GM04504 (cell line): ENCODE measurements at regions not wholly inside any gene's neighbourhood (a gene's known extent, or its start where the extent isn't known, plus 50 kb on each side); places are given as distances from the start of the nearest gene placed in this dataset.
"Not testable (repeated sequence)": the region's sequence is repeated elsewhere in the genome, so short reads cannot be mapped to it uniquely, and the experiment has no call there.

Experiments used
- DNase-seq: peaks from one replicate; pipeline ENCODE4 v3.0.0-alpha.2; 2012; ENCODE audit warnings: low read depth

GRCh38 chr1:112099979-112100378, 110.5 kb upstream of the KCND3 start:
- no peak for DNase-seq

DNA sequence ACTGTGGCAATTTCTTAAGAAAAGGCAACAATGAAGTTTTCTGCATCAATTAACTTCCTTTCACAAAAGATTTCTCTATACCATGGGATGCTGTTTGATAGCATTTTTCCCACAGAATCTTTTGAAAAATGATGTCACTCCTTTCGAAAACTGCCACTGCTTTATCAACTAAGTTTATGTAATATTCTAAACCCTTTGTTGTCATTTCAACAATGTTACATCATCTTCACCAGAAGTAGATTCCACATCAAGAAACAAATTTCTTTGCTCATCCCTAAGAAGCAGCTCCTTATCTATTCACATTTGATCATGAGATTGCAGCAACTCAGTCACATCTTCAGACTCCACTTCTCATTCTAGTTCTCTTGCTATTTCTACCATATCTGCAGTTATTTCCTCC, 116.1 kb upstream of the KCND3 start:
- no peak for DNase-seq

DNA sequence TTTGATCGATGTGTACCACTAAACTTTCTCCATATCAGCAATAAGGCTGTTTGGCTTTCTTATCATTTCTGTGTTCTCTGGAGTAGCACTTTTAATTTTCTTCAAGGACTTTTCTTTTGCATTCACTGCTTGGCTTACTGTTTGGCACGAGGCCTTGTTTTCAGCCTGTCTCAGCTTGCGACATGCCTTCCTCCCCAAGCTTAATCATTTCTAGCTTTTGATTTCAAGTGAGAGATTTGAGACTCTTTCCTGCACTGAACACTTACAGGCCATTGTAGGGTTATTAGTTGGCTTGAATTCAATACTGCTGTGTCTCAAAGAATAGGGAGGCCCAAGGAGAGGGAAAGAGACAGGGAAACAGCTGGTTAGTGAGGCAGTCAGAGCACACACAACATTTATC, 120.6 kb upstream of the KCND3 start:
- DNase-seq = no peak

- no peak for DNase-seq
Observed at GRCh38 chr1:112111734-112112133, 122.3 kb upstream of the KCND3 start.

GRCh38 chr1:112114540-112114939, 125.1 kb upstream of the KCND3 start:
- DNase-seq = no peak

- no peak for DNase-seq
Observed at GRCh38 chr1:112126598-112126997, 137.1 kb upstream of the KCND3 start.

DNA sequence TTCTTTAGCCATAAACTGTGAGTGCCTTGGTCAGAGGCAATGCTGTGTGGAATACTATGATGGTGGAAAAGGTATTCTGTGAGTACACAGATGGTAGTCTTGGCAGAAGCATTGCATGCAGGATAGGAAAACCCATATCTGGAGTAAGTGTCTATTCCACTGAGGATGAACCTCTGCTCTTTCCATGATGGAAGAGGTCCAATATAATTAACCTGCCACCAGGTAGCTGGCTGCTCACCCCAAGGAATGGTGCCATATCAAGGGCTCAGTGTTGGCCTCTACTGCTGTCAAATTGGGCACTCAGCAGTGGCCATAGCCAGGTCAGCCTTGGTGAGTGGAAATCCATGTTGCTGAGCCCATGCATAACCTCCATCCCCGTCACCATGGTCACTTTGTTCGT, 138.1 kb upstream of the KCND3 start:
- DNase-seq = not testable (repeated sequence)

- DNase-seq = no peak
Observed at GRCh38 chr1:112133487-112133886, 144.0 kb upstream of the KCND3 start.

GRCh38 chr1:112140743-112141142, 151.3 kb upstream of the KCND3 start:
- DNase-seq = no peak

- no peak for DNase-seq
Observed at GRCh38 chr1:112141301-112141700, 151.8 kb upstream of the KCND3 start.

- DNase-seq = no peak
Observed at GRCh38 chr1:112141923-112142322, 152.5 kb upstream of the KCND3 start.

DNA sequence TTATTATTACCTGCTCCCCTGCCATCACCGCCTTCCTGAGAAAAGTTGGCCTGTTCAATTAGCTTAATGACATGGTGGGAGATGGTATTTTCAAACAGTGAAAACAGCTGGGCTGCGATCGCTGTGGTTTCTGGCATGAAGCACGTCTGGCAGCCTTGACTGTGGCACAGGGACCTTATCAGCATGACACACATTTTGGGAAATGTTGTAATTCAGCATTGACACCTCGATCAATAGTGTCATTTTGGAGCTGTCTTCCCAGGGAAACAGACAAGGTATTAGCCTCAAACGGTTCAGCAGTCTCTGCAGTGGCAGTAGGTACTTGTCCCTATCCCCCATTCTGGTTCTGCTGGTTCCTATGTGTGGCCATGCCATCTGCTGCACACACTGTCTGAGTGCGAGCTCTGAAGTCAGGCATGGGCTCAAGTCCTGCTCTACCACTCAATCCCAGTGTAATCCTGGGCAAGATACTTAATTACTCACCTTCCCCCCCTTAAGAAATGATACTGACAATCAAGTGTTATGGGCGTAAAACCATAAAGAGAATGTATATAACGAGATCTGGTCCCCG, 154.5 kb upstream of the KCND3 start:
- DNase-seq = no peak

DNA sequence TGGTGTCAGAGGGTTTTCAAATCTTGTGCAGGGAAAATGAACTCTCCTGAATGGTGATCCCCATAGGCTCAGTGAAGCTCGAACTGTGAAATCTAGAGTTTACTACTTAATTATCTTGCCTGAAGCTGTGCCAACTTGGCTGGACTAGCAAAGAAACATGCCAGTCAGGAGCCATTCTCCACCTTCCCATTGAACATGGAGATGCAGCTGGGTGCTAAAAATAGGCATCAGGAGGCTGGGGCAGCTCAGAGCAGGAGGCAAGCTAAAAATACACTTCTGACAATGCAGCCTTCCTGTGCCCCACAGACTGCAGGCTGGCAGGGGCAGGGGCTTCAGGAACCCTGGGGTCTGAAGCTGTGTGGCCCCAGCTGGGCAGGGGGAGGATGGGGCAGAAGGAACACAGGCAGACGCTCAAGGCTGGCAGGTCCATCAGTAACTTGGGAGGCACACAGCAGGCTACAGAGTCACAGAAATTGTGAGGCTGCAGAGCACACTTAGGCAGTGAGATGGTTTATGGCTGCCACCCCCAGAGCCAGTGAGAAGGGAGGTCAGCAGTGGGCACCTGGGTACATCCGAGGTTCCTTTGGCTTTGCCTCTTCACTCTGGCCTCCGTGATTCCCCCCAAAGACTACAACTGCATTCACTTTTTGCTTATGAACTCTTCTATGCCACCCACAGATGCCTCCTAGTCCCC, 155.4 kb upstream of the KCND3 start:
- no peak for DNase-seq

DNA sequence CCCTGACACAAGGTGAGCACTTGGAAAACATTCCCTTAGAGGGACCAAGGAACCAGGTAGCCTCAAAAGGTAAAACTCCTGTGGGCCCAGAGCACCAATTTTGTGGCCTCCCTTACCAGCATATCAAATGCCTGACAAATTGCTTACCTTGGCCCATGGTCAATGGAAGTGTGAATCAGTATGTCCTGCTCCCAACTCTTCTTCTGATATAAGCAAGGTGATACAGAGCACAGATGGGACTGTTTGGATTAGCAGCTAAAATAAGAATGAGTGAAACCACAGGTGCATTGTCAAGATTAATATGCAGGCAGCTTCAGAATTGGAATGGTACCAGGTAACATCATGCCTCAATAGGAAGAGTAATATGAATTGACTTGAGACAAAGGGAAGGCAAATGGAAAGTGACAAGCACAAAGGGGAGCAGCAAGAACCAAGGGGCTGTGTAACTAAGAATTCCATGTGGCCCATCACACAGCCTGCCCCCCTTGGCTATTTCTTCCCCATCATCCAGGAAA, 156.8 kb upstream of the KCND3 start:
- no peak for DNase-seq

GRCh38 chr1:112160214-112160613, 170.7 kb upstream of the KCND3 start:
- not testable (repeated sequence) for DNase-seq

GRCh38 chr1:112165375-112165774, 175.9 kb upstream of the KCND3 start:
- DNase-seq = no peak

- DNase-seq = no peak
Observed at GRCh38 chr1:112169517-112169916, 180.0 kb upstream of the KCND3 start.

DNA sequence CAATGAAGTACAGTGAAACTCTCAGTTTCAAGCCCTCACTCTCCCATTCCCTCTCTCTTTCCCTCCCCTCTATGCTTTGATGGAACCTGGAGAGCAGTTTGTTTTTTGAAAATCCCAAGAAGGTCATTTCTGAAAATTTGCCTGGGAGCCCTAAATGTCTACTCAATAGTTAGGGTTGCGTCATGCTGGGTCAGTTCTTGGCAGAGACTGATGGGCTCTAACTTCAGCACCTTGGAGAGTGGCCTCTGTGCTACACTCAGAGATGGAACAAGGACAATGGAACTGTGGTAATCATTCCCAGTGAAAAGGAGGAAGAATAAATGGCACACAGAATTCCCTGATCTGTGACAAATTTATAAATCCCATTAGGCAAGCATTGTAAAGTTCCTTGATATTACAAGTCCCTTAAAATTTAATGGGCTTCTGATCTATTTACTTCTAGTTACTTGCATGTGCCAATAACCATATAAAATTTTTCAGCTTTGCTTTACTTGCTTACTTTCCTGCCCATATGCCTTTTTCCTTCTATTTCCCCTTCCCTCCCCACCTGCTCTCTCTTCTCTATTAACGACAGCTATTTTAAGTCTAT, 182.9 kb upstream of the KCND3 start:
- DNase-seq = peak; percentile 19

DNA sequence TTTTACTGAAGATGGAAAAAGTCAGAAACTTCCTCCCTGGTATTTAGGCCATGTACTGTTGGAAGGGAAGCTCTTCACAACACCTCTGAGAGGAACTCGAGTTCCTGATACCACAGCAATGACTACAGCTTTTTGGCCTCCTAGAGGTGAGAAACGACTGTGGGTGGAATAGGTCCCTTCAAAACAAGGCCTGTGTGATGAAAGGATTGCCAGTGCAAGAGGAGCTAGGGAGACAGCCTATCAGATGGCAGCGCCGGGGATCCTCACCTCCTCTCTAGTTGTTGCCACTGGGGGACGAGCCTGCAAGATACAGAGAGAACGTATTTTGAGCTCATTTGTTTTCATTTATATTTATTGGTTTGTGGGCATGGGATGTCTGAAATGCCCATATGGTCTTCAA, 187.8 kb upstream of the KCND3 start:
- no peak for DNase-seq

GRCh38 chr1:112188611-112189010, 199.1 kb upstream of the KCND3 start:
- no peak for DNase-seq

DNA sequence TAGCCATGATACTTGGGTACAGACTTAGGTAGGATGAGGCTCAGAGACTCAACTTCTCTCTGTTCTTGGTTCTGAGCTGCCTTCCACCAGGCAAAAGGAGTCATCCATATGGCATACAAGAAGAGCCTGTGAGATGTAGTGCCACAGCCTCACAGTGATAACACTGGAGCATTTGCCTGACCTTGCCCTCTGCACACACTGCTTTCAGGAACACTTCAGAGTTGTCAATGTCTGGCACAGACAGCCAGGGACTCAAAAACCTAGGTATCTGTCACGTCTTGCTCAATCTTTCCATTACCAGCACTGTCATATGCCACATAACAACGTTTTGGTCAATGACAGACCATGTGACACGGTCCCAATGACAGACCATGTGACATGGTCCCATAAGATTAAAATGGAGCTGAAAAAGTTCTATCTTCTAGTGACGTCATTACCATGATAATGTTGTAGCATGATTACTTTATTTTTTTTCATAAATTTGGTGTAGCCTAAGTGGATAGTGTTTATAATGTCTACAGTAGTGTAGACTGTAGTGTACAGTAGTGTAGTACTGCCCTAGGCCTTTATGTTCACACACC, 199.9 kb upstream of the CTTNBP2NL start:
- no peak for DNase-seq

- DNase-seq = no peak
Observed at GRCh38 chr1:112196731-112197130, 199.3 kb upstream of the CTTNBP2NL start.

DNA sequence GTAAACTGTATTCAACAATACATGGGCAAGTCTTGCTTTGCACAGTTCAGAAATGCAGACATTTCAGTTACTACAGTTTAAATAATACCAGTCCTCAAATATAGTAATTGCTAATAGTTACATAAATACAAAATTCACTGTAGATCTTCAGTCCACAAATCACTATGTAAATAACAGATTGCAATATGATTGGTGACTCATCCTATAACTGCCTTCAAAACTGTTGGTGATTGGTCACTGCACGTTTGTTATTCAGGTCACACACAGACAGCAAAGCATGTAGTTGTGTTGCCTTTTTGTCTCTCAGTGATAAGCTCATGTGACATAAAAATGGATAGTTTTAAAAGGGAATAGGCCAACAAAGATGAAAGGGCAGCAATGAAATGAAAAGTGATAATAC, 186.5 kb upstream of the CTTNBP2NL start:
- DNase-seq = no peak
